ENCODE measurements at regions not wholly inside any gene's neighbourhood (a gene's known extent, or its start where the extent isn't known, plus 50 kb on each side); places are given as distances from the start of the nearest gene placed in this dataset.

GRCh38 chr2:56715683-56716082, 531.9 kb downstream of the CCDC85A start:
- H4K20me1 ChIP-seq (ENCODE audit: insufficient read depth, low read length) = no peaks in the 10 kb centered on the region
- H2AFZ ChIP-seq (ENCODE audit: low read length) = no peak overlapping the region
- no peak overlapping the region for H3K9ac ChIP-seq (ENCODE audit: insufficient read depth, low read depth, low read length)
- ATAC-seq (no peak), DNase-seq (ENCODE audit: low spot score) (no peak), FAIRE-seq (no peak)
- H3K27ac ChIP-seq (ENCODE audit: extremely low read length, insufficient read depth, low read length) = no peak overlapping the region
- in situ Hi-C loops (cut with HindIII; ENCODE audit: extremely low pct_ligation_motif_present, low pct_unique_long_range_greater_than_20kb) = no loop called here
- no peak overlapping the region for H3K4me2 ChIP-seq (ENCODE audit: low read depth, low read length)
- H3K4me3 ChIP-seq (replicated peaks in 1 of 3; ENCODE audit: insufficient read depth in 1 of 3, low read depth in 2 of 3, low read length in 3 of 3) = no peak overlapping the region
- H3K36me3 ChIP-seq (replicated peaks in 1 of 2; ENCODE audit: control insufficient read depth in 1 of 2, insufficient read depth in 2 of 2, low read length in 2 of 2) = no peaks in the 10 kb centered on the region
- no TSS peak for BruUV-seq (replicated peaks)
- ChIA-PET POLR2A (no interaction called here), CTCF (ENCODE audit: low intra/inter-chr PET ratio, low total read pairs) (no interaction called here)
- H3K9me3 ChIP-seq (ENCODE audit: low read length) = peaks cover 49% of the 10 kb centered on the region
- no peaks in the 10 kb centered on the region for H3K79me2 ChIP-seq (ENCODE audit: insufficient read depth, low read length)
- 3% methylated on average over 3 of the region's 3 CpGs for WGBS (ENCODE audit: low lambda C conversion rate)
- H3K4me1 ChIP-seq (ENCODE audit: insufficient read depth, low read length) = no peaks in the 10 kb centered on the region
- intact Hi-C loops (cut with micrococcal nuclease; ENCODE audit: unreplicated experiment) = no loop called here
- H3K27me3 ChIP-seq (ENCODE audit: control insufficient read depth in 1 of 2, insufficient read depth in 2 of 2, low read length in 2 of 2) = no peaks in the 10 kb centered on the region
- TF ChIP-seq ZFYVE20 (CRISPR knock-in tag; IDR thresholded peaks at IDR 0.05; ENCODE audit: borderline replicate concordance, low read depth) = no peak
- no peak for TF ChIP-seq BRCA1 (CRISPR knock-in tag; IDR thresholded peaks at IDR 0.05)
- no peak for TF ChIP-seq KIAA2018 (CRISPR knock-in tag; IDR thresholded peaks at IDR 0.05; ENCODE audit: borderline replicate concordance)
- no peak for TF ChIP-seq HNF1B (CRISPR knock-in tag; IDR thresholded peaks at IDR 0.05)
- no peak for TF ChIP-seq AKNA (CRISPR knock-in tag; IDR thresholded peaks at IDR 0.05; ENCODE audit: borderline replicate concordance)
- TF ChIP-seq ZNF543 (CRISPR knock-in tag; IDR thresholded peaks at IDR 0.05) = no peak
- TF ChIP-seq ZNF44 (CRISPR knock-in tag; IDR thresholded peaks at IDR 0.05) = no peak
- no peak for TF ChIP-seq ZMYM2 (CRISPR knock-in tag; IDR thresholded peaks at IDR 0.05)
- no peak for TF ChIP-seq ZSCAN12 (CRISPR knock-in tag; IDR thresholded peaks at IDR 0.05)
- no peak for TF ChIP-seq PLRG1 (conservative IDR thresholded peaks at IDR 0.05)
- no peak for TF ChIP-seq ZBTB21 (CRISPR knock-in tag; IDR thresholded peaks at IDR 0.05)
- TF ChIP-seq IKZF1 (IDR thresholded peaks at IDR 0.05) = no peak
